NCI-H2227 (cell line): ENCODE measurements at regions not wholly inside any gene's neighbourhood (a gene's known extent, or its start where the extent isn't known, plus 50 kb on each side); places are given as distances from the start of the nearest gene placed in this dataset.

Experiments
- DNase-seq: peaks from one replicate; lab custom pipeline; 2025; ENCODE audit not compliant: unreplicated experiment; lab: John Stamatoyannopoulos, UW

DNA sequence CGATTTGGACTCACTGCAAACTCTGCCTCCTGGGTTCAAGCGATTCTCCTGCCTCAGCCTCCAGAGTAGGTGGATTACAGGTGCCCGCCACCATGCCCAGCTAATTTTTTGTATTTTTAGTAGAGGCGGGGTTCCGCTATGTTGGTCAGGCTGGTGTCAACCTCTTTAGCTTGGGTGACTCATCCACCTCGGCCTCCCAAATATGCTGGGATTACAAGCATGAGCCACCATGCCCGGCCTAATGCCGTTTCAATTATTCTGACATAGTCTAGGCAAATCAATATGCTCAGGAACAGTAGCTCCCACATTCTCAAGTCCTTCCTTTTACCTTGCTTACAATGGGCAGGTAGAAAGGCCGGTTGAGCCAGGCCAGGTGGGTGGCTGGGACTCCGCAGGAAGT lies 82.0 kb upstream of the EEA1 start:
- no peak for DNase-seq

- peak; percentile 12 for DNase-seq
Measured at GRCh38 chr12:93015871-93016751, 87.0 kb upstream of the EEA1 start.

GRCh38 chr12:93016752-93017350 lies 87.8 kb upstream of the EEA1 start:
- no peak for DNase-seq

- DNase-seq, result no peak
Measured at GRCh38 chr12:93018610-93019009, 89.5 kb upstream of the EEA1 start.

DNA sequence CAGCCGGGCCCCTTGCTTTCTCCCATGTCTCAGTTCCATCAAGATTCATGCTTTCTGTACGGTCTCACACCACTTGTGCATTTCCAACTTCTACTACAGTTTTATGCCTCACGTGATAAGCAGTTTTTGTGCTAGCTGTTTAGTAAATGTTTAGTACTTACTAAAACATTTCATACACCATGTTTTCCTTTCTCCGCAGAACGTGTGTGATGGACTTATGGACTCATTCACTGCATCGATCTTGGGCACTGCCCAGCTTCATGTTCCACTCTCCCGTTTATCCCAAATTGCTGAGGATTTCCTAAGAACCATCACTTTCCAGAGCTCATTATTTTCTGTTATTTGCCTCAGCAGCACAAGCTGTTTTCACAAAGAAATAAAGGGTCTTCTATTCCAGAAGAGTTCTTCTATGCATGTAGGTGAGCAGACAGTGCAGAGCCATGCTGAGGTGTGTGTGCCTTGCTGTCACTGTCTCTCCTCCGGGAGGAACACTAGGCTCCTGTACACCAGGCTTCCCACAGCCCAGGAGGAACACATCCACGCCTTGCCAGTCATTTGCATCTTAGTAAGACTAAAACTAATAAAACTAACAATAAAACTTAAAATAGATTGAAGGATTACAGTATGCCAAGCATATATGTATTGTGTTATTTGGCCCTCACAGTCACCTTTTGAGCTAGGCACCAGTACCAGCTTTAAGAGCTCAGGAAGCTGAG lies 90.3 kb upstream of the EEA1 start:
- DNase-seq, result no peak

- peak; percentile 24 for DNase-seq
Measured at GRCh38 chr12:93019975-93020630, 91.0 kb upstream of the EEA1 start.

DNA sequence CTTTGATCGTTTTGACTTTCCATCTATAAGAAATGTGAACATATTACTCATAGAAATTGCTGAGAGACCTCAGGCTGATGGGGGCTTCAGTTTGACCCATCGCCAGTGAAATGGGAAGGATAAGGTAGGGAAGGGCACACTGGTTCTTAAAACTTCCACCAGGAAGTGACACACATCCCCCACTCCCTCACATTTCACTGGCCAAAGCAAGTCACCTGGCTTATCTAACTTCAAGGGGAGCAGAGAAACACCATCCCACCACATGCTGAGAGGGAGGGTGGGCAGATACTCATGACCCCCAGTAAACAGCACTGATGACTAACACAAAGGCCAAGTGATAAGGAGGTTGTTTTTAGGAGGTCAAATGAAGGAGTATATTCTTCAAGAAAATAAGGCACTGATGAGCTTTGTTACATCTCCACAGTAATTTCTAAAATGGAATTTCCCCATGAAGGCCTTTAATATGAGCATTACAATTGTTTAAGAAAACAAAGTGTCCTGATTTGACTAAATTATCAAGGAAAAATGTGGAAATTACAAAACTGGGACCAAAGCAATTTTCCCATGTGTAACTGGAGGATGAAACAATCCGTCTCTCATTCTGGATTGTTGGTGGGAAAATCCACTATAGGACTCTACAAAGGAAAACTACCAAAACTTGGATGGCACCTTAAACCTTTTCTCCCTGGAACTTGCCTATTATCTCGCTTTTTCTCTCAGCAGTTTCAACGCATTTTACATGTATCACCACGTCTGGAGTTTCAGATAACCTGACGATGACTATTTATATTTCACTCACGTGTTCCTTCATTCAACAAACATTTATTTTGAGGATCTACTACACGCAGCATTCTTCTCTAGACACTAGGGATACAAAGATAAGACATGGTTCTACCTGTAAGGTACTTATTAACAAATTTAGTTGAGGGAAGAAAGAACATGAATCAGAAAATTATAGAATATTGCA lies 91.8 kb upstream of the EEA1 start:
- no peak for DNase-seq

DNA sequence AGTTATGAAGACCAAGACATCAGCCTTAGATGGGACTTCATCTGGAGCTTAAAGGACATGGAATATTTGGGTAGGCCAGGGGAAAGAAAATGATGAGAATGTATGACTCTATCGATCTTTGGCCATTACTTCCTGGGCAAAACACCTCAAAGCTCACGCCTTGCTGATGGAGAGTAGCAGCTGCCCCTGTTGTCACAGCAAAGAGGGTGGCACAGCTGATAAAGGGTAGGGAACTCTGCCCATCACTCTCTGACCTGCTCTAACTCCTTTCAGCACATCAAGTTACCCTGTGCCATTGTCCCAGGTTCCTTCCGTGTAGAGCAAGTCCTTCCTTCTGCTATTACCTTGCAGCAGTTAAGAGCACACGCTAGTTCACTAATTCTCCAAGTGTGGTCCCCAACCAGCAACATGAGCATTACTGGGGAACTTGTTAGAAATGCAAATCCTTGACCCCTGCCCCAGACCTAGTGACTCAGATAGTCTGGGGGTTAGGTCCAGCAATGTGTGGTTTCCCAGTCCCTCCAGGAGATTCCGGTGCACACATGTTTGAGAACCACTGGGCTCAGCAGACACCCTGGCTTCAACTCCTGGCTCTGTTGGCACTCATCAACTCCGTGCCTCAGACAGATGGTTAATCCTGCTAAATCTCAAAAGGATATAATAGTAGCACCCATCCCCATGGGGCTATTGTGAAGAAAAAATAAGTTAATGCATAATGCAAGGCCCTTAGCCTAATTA lies 93.7 kb upstream of the EEA1 start:
- no peak for DNase-seq

DNA sequence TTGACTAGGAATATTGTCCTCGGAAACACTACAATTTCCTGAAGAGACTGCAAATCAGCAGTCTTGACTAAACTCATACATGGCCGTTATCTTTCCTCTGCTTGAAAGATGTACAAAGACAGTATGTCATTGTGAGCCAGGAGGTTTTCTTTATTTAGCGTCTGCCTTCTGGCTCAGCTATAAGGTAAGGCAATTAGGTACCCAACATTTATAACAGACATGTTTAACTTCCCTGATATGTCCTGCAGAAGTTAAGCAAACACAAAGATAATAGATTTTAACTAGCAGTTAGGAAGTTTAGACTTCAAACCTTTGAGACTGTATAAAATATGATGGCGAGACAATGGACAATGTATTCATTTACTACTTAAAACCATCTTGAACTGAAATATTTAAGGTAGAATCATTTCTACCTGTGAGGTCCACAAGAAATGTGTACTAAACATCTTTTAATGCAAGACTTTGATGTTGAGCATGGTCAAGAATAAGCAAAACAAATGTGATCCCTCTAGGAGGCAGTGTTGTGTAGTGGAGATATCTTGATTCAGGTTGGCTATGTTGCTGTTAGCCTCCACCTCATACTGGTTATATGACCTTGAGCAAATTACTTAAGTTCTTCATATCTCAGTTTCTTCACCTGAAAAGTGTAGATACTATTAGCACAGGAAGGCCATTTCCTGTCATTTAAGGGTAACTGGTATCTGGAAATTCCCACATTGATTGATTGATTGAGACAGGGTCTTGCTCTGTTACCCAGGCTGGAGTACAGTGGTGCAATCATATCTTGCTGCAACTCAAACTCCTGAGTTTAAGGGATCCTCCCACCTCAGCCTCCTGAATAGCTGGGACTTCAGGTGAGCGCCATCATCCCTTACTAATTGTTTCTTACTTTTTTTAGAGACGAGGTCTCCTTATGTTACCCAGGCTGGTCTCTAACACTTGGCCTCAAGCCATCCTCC lies 96.3 kb upstream of the EEA1 start:
- peak; percentile 43 for DNase-seq

GRCh38 chr12:93027041-93027440 lies 97.9 kb upstream of the EEA1 start:
- no peak for DNase-seq

GRCh38 chr12:93029091-93029490 lies 100.0 kb upstream of the EEA1 start:
- no peak for DNase-seq

GRCh38 chr12:93031028-93031427 lies 101.9 kb upstream of the EEA1 start:
- DNase-seq, result no peak

DNA sequence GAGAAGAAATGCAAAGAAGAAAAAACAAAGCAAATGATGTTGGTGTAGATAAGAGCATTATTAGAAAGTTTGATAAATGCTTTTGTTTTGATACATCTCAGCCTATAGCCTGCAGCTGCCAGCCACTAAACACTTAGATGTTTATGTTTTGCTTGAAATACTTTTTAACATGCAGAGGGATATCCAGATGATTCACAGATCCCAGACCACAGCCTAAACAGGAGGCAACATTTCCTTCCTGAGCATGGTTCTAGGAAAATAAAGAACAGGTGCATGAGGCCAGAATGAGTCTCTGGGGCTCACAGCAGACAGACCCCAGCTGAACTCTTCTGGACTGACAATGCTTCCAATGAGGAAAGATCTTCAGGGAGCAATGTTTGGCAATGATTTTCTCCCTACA lies 103.7 kb upstream of the EEA1 start:
- no peak for DNase-seq

DNA sequence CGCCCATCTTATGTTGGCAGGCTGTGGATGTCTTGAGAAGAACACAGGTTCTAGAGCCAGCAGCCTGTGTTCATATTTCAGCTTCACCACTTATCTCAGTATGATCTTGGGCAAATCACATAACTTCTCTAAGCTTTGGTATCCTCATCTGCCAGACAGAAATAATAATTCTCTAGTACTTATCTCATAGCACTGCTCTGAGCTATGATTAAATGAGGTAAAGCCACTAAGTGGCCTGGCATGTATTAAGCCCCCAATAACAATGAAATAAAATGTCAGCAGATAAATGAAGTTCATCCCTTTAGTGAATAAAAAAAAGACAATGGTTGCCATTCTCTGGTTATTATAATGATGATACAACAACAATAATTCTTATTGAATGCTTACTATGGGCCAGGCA lies 104.9 kb upstream of the EEA1 start:
- DNase-seq, result no peak

GRCh38 chr12:93039062-93039461 lies 110.0 kb upstream of the EEA1 start:
- no peak for DNase-seq

- no peak for DNase-seq
Measured at GRCh38 chr12:93039930-93040329, 110.8 kb upstream of the EEA1 start.

- DNase-seq, result no peak
Measured at GRCh38 chr12:93040367-93040766, 111.3 kb upstream of the EEA1 start.

- no peak for DNase-seq
Measured at GRCh38 chr12:93041416-93041815, 112.3 kb upstream of the EEA1 start.

DNA sequence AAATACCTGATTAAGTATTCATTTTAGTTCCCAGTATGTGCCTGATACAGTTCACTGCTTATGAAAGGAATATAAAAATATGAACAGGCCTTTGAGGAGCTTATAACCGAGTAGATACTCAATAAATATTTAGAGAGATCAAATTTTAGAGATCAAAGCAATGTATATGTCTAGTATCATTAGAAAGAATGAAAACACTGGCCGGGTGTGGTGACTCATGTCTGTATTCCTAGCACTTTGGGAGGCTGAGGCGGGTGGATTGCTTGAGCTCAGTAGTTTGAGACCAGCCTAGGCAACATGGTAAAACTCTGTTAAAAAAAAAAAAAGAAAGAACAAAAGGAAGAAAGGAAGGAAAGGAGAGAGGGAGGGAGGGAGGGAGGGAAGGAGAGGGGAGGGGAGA lies 113.2 kb upstream of the EEA1 start:
- no peak for DNase-seq
